ENCODE measurements at regions not wholly inside any gene's neighbourhood (a gene's known extent, or its start where the extent isn't known, plus 50 kb on each side); places are given as distances from the start of the nearest gene placed in this dataset.

DNA sequence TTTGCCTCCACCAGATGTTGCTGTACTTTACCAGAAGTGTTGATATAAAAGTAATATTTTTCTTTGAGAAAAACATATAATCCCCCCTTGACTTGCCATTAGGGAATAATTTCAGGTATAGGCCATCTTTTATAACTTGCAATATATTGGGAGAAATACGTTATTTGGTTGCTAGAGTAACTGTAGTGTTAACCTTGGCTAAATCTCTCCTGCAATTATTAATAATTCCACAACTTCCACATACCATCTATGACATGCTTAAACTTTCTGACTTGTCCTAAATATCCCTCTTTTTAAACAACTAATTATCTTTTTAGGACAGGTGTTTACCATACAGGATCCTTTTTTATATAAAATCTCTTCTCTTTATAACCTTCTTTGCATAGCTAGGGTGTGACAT is 1048.2 kb downstream of the SLC16A7 start:
- Mint-ChIP-seq H3K36me3 (no peaks in the 10 kb centered on the region), H3K9me3 (peaks cover 3 to 32% (median 24%) of the 10 kb centered on the region in 7 donors), H3K27ac (no peak overlapping the region), H3K4me1 (no peaks in the 10 kb centered on the region), H3K27me3 (ENCODE audit: low read depth in 3 of 3) (no peaks in the 10 kb centered on the region), H3K4me3 (no peak overlapping the region)
- Histone ChIP-seq H2AFZ (ENCODE audit: insufficient read depth, low read depth, low read length, poor library complexity, severe bottlenecking) (no peak overlapping the region), H3K4me2 (replicated peaks; ENCODE audit: extremely low read depth, low read length, poor library complexity, severe bottlenecking) (no peak overlapping the region), H3K4me3 (replicated peaks in 1 of 3; ENCODE audit: low read depth in 2 of 3, low read length in 3 of 3) (no peak overlapping the region), H3K36me3 (replicated peaks in 1 of 2; ENCODE audit: control insufficient read depth in 1 of 2, insufficient read depth in 2 of 2, low read length in 2 of 2) (no peaks in the 10 kb centered on the region), H3K4me1 (ENCODE audit: control insufficient read depth in 1 of 2, insufficient read depth in 2 of 2, low read length in 2 of 2) (no peaks in the 10 kb centered on the region), H3K79me2 (ENCODE audit: insufficient read depth, low read length) (no peaks in the 10 kb centered on the region), H3K27ac (ENCODE audit: low read depth in 1 of 2, low read length in 2 of 2) (no peak overlapping the region), H3K27me3 (ENCODE audit: control insufficient read depth in 2 of 2, insufficient read depth in 2 of 2, low read length in 2 of 2) (no peaks in the 10 kb centered on the region), H3K9ac (ENCODE audit: insufficient read depth, low read length, poor library complexity, severe bottlenecking) (no peak overlapping the region), H4K20me1 (ENCODE audit: insufficient read depth, low read length) (no peaks in the 10 kb centered on the region), H3K9me3 (replicated peaks in 1 of 2; ENCODE audit: control insufficient read depth in 1 of 2, insufficient read depth in 1 of 2, low read length in 2 of 2) (peaks cover 17 to 54% of the 10 kb centered on the region in 2 donors)
- TF ChIP-seq, protein P1, sequence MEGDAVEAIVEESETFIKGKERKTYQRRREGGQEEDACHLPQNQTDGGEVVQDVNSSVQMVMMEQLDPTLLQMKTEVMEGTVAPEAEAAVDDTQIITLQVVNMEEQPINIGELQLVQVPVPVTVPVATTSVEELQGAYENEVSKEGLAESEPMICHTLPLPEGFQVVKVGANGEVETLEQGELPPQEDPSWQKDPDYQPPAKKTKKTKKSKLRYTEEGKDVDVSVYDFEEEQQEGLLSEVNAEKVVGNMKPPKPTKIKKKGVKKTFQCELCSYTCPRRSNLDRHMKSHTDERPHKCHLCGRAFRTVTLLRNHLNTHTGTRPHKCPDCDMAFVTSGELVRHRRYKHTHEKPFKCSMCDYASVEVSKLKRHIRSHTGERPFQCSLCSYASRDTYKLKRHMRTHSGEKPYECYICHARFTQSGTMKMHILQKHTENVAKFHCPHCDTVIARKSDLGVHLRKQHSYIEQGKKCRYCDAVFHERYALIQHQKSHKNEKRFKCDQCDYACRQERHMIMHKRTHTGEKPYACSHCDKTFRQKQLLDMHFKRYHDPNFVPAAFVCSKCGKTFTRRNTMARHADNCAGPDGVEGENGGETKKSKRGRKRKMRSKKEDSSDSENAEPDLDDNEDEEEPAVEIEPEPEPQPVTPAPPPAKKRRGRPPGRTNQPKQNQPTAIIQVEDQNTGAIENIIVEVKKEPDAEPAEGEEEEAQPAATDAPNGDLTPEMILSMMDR (IDR thresholded peaks at IDR 0.05), result no peak
- whole genome bisulfite sequencing (ENCODE audit: insufficient coverage), result no CpG with 5 or more reads among the region's 1 CpG
- DNase-seq, result no peak
- intact Hi-C loops (cut with micrococcal nuclease), result loop anchor here in 1 of 2 donors (10.0 kb wide), 1 partner anchor 1361 kb away; no protein-coding TSS in a partner anchor

- H4K20me1 ChIP-seq (ENCODE audit: insufficient read depth, low read length), result no peaks in the 10 kb centered on the region
- H3K27ac ChIP-seq (ENCODE audit: low read depth in 1 of 2, low read length in 2 of 2), result no peak overlapping the region
- intact Hi-C loops (cut with micrococcal nuclease), result no loop called here
- H3K4me3 ChIP-seq (replicated peaks in 1 of 3; ENCODE audit: low read depth in 2 of 3, low read length in 3 of 3), result no peak overlapping the region
- H3K36me3 ChIP-seq (replicated peaks in 1 of 2; ENCODE audit: control insufficient read depth in 1 of 2, insufficient read depth in 2 of 2, low read length in 2 of 2), result no peaks in the 10 kb centered on the region
- H3K9me3 Mint-ChIP-seq, result peaks cover 6 to 13% (median 9%) of the 10 kb centered on the region in 7 donors
- H3K4me3 Mint-ChIP-seq, result no peak overlapping the region
- H3K4me2 ChIP-seq (replicated peaks; ENCODE audit: extremely low read depth, low read length, poor library complexity, severe bottlenecking), result no peak overlapping the region
- H3K4me1 Mint-ChIP-seq, result no peaks in the 10 kb centered on the region
- peaks cover under 1% of the 10 kb centered on the region in 2 donors for H3K9me3 ChIP-seq (replicated peaks in 1 of 2; ENCODE audit: control insufficient read depth in 1 of 2, insufficient read depth in 1 of 2, low read length in 2 of 2)
- TF ChIP-seq, protein P1 (IDR thresholded peaks at IDR 0.05), result no peak
- no peak overlapping the region for H3K9ac ChIP-seq (ENCODE audit: insufficient read depth, low read length, poor library complexity, severe bottlenecking)
- no peaks in the 10 kb centered on the region for H3K4me1 ChIP-seq (ENCODE audit: control insufficient read depth in 1 of 2, insufficient read depth in 2 of 2, low read length in 2 of 2)
- H3K36me3 Mint-ChIP-seq, result no peaks in the 10 kb centered on the region
- no peak for DNase-seq
- H2AFZ ChIP-seq (ENCODE audit: insufficient read depth, low read depth, low read length, poor library complexity, severe bottlenecking), result no peak overlapping the region
- no peaks in the 10 kb centered on the region for H3K27me3 ChIP-seq (ENCODE audit: control insufficient read depth in 2 of 2, insufficient read depth in 2 of 2, low read length in 2 of 2)
- WGBS (ENCODE audit: insufficient coverage), result no CpG with 5 or more reads among the region's 5 CpGs
- H3K79me2 ChIP-seq (ENCODE audit: insufficient read depth, low read length), result no peaks in the 10 kb centered on the region
- H3K27me3 Mint-ChIP-seq (ENCODE audit: low read depth in 3 of 3), result no peaks in the 10 kb centered on the region
- H3K27ac Mint-ChIP-seq, result no peak overlapping the region
Observed at GRCh38 chr12:60666895-60667294, 1071.1 kb downstream of the SLC16A7 start.

All from CD14-positive monocyte (primary cell).